ENCODE measurements at regions not wholly inside any gene's neighbourhood (a gene's known extent, or its start where the extent isn't known, plus 50 kb on each side); places are given as distances from the start of the nearest gene placed in this dataset.

- H3K9me3 ChIP-seq (ENCODE audit: low read length): no peaks in the 10 kb centered on the region
- no peak for DNase-seq (ENCODE audit: low spot score)
- H4K20me1 ChIP-seq (ENCODE audit: insufficient read depth, low read length): no peaks in the 10 kb centered on the region
- in situ Hi-C loops (cut with HindIII; ENCODE audit: extremely low pct_ligation_motif_present, low pct_unique_long_range_greater_than_20kb) (no loop called here), intact Hi-C loops (cut with micrococcal nuclease; ENCODE audit: unreplicated experiment) (no loop called here)
- FAIRE-seq: no peak
- ChIA-PET CTCF (ENCODE audit: low intra/inter-chr PET ratio, low total read pairs) (no interaction called here), POLR2A (no interaction called here)
- H2AFZ ChIP-seq (ENCODE audit: low read length): no peak overlapping the region
- no peak for ATAC-seq
- no peaks in the 10 kb centered on the region for H3K4me1 ChIP-seq (ENCODE audit: insufficient read depth, low read length)
- no peak overlapping the region for H3K9ac ChIP-seq (ENCODE audit: insufficient read depth, low read depth, low read length)
- TF ChIP-seq ZNF432 (CRISPR knock-in tag; IDR thresholded peaks at IDR 0.05; ENCODE audit: borderline replicate concordance): no peak
- no peak for TF ChIP-seq ZNF142 (CRISPR knock-in tag; IDR thresholded peaks at IDR 0.05)
- no peak for TF ChIP-seq ELK4 (CRISPR knock-in tag; IDR thresholded peaks at IDR 0.05; ENCODE audit: borderline replicate concordance)
- no peak for TF ChIP-seq ZNF101 (CRISPR knock-in tag; IDR thresholded peaks at IDR 0.05; ENCODE audit: borderline replicate concordance, low read depth)
- no peak for TF ChIP-seq KLF15 (CRISPR knock-in tag; IDR thresholded peaks at IDR 0.05; ENCODE audit: borderline replicate concordance)
- TF ChIP-seq ZNF772 (CRISPR knock-in tag; IDR thresholded peaks at IDR 0.05): no peak
- TF ChIP-seq ETV5 (CRISPR knock-in tag; IDR thresholded peaks at IDR 0.05; ENCODE audit: borderline replicate concordance): no peak
- TF ChIP-seq RFXANK (CRISPR knock-in tag; IDR thresholded peaks at IDR 0.05): no peak
- no peak for TF ChIP-seq SUZ12 (IDR thresholded peaks at IDR 0.05; ENCODE audit: low read depth, low read length)
- no peak for TF ChIP-seq ZZZ3 (CRISPR knock-in tag; IDR thresholded peaks at IDR 0.05; ENCODE audit: borderline replicate concordance)
- no peak for TF ChIP-seq ZFP1 (CRISPR knock-in tag; IDR thresholded peaks at IDR 0.05)
- TF ChIP-seq ZNF484 (CRISPR knock-in tag; IDR thresholded peaks at IDR 0.05; ENCODE audit: borderline replicate concordance, low read depth): no peak
- TF ChIP-seq RFX1 (IDR thresholded peaks at IDR 0.05): no peak
- TF ChIP-seq RORA (CRISPR knock-in tag; IDR thresholded peaks at IDR 0.05): no peak
- TF ChIP-seq ZNF678 (CRISPR knock-in tag; IDR thresholded peaks at IDR 0.05): no peak
- no peak for TF ChIP-seq ZNF674 (CRISPR knock-in tag; IDR thresholded peaks at IDR 0.05; ENCODE audit: low read depth)
- no peak for TF ChIP-seq ZNF790 (CRISPR knock-in tag; IDR thresholded peaks at IDR 0.05; ENCODE audit: borderline replicate concordance)
- TF ChIP-seq FIP1L1 (IDR thresholded peaks at IDR 0.05; ENCODE audit: borderline replicate concordance, insufficient read depth, low read depth, low read length): no peak
- no peak for TF ChIP-seq IRF9 (CRISPR knock-in tag; IDR thresholded peaks at IDR 0.05; ENCODE audit: borderline replicate concordance)
- no peak overlapping the region for H3K4me2 ChIP-seq (ENCODE audit: low read depth, low read length)
- no peak overlapping the region for H3K4me3 ChIP-seq (replicated peaks in 1 of 3; ENCODE audit: insufficient read depth in 1 of 3, low read depth in 2 of 3, low read length in 3 of 3)
- no peaks in the 10 kb centered on the region for H3K36me3 ChIP-seq (replicated peaks in 1 of 2; ENCODE audit: control insufficient read depth in 1 of 2, insufficient read depth in 2 of 2, low read length in 2 of 2)
- WGBS (ENCODE audit: low lambda C conversion rate): 2% methylated on average over 2 of the region's 2 CpGs
- H3K27me3 ChIP-seq (ENCODE audit: control insufficient read depth in 1 of 2, insufficient read depth in 2 of 2, low read length in 2 of 2): peaks cover 4 to 12% of the 10 kb centered on the region in 2 experiments; a peak in 4 of 5 replicates
- BruUV-seq (replicated peaks): no TSS peak
- no peak overlapping the region for H3K27ac ChIP-seq (ENCODE audit: extremely low read length, insufficient read depth, low read length)
- H3K79me2 ChIP-seq (ENCODE audit: insufficient read depth, low read length): no peaks in the 10 kb centered on the region
Measured at GRCh38 chr11:134905517-134905916, 493.5 kb upstream of the B3GAT1 start.
